ENCODE measurements at regions not wholly inside any gene's neighbourhood (a gene's known extent, or its start where the extent isn't known, plus 50 kb on each side); places are given as distances from the start of the nearest gene placed in this dataset.

GRCh38 chr20:10805764-10806163 is 132.0 kb upstream of the JAG1 start:
- DNase-seq (ENCODE audit: low read depth in 2 of 2), result no peak

GRCh38 chr20:10806539-10806938 is 132.7 kb upstream of the JAG1 start:
- no peak for DNase-seq (ENCODE audit: low read depth in 2 of 2)

GRCh38 chr20:10807013-10807412 is 133.2 kb upstream of the JAG1 start:
- DNase-seq (ENCODE audit: low read depth in 2 of 2), result no peak

GRCh38 chr20:10812759-10813327 is 139.0 kb upstream of the JAG1 start:
- DNase-seq (ENCODE audit: low read depth in 2 of 2), result no peak

- DNase-seq (ENCODE audit: low read depth in 2 of 2), result no peak
Measured at GRCh38 chr20:10823585-10823984, 149.8 kb upstream of the JAG1 start.

- DNase-seq (ENCODE audit: low read depth in 2 of 2), result no peak
Measured at GRCh38 chr20:10824750-10825500, 151.1 kb upstream of the JAG1 start.

GRCh38 chr20:10826111-10826510 is 152.3 kb upstream of the JAG1 start:
- DNase-seq (ENCODE audit: low read depth in 2 of 2), result no peak

- DNase-seq (ENCODE audit: low read depth in 2 of 2), result no peak
Measured at GRCh38 chr20:10828180-10828579, 154.4 kb upstream of the JAG1 start.

GRCh38 chr20:10832141-10832540 is 158.3 kb upstream of the JAG1 start:
- DNase-seq (ENCODE audit: low read depth in 2 of 2), result no peak

- no peak for DNase-seq (ENCODE audit: low read depth in 2 of 2)
Measured at GRCh38 chr20:10837901-10838300, 164.1 kb upstream of the JAG1 start.

- DNase-seq (ENCODE audit: low read depth in 2 of 2), result no peak
Measured at GRCh38 chr20:10842116-10842515, 168.3 kb upstream of the JAG1 start.

GRCh38 chr20:10843146-10843711 is 169.4 kb upstream of the JAG1 start:
- DNase-seq (ENCODE audit: low read depth in 2 of 2), result no peak

- DNase-seq (ENCODE audit: low read depth in 2 of 2), result no peak
Measured at GRCh38 chr20:10846766-10847165, 173.0 kb upstream of the JAG1 start.

GRCh38 chr20:10848810-10849370 is 175.1 kb upstream of the JAG1 start:
- no peak for DNase-seq (ENCODE audit: low read depth in 2 of 2)

GRCh38 chr20:10853176-10853575 is 179.4 kb upstream of the JAG1 start:
- DNase-seq (ENCODE audit: low read depth in 2 of 2), result no peak

GRCh38 chr20:10853731-10854130 is 179.9 kb upstream of the JAG1 start:
- DNase-seq (ENCODE audit: low read depth in 2 of 2), result no peak

GRCh38 chr20:10854976-10855375 is 181.2 kb upstream of the JAG1 start:
- no peak for DNase-seq (ENCODE audit: low read depth in 2 of 2)

- no peak for DNase-seq (ENCODE audit: low read depth in 2 of 2)
Measured at GRCh38 chr20:10855778-10856177, 182.0 kb upstream of the JAG1 start.

- no peak for DNase-seq (ENCODE audit: low read depth in 2 of 2)
Measured at GRCh38 chr20:10856237-10857015, 182.6 kb upstream of the JAG1 start.

GRCh38 chr20:10857352-10858070 is 183.7 kb upstream of the JAG1 start:
- DNase-seq (ENCODE audit: low read depth in 2 of 2), result no peak

GRCh38 chr20:10861090-10861489 is 187.3 kb upstream of the JAG1 start:
- DNase-seq (ENCODE audit: low read depth in 2 of 2), result no peak

GRCh38 chr20:10861619-10862018 is 187.8 kb upstream of the JAG1 start:
- DNase-seq (ENCODE audit: low read depth in 2 of 2), result no peak
